NCI-H146 treated with DMSO at 0.1 percent for 48 hours (cell line): ENCODE measurements at regions not wholly inside any gene's neighbourhood (a gene's known extent, or its start where the extent isn't known, plus 50 kb on each side); places are given as distances from the start of the nearest gene placed in this dataset.
"Not testable (repeated sequence)": the region's sequence is repeated elsewhere in the genome, so short reads cannot be mapped to it uniquely, and the experiment has no call there.

Experiments used
- DNase-seq: peaks from one replicate; lab custom pipeline; 2025; ENCODE audit not compliant: unreplicated experiment; lab: John Stamatoyannopoulos, UW

DNA sequence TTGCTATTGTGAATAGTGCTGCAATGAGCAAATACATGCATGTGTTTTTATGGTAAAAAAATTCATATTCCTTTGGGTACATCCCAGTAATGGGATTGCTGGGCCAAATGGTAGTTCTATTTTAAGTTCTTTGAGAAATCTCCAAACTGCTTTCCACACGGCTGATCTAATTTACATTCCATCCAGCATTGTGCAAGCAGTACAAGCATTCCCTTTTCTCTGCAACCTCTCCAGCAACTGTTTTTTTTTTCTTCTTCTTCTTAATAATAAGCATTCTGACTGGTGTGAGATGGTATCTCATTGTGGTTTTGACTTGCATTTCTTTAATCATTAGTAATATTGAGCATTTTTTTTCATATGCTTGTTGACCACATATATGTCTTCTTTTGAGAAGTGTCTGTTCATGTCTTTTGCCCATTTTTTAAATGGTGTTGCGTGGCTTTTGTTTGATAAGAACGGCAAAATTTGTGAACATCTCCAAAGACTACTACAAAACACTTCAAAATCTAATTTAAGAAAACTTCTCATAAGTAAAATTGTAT lies 136.1 kb upstream of the MYO3A start:
- no peak for DNase-seq

DNA sequence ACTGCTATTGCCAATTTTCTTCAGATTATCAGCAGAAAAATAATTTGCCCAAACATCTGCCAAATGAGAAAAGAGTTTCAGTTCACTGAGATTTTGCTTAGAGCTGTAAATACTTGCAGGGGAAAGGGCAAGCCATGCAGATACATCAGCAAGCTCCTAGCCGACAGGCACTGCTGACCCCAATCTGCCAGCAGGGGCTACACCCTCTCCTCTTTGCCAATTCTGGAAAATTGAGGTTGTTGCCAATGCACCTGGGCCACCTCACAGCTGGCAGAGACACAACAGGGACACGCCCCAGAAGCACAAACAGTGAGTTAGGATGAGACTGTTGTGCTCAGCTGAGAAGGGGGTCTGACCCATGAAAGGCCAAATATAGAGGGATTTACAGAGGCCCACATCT lies 129.5 kb upstream of the MYO3A start:
- DNase-seq = no peak

DNA sequence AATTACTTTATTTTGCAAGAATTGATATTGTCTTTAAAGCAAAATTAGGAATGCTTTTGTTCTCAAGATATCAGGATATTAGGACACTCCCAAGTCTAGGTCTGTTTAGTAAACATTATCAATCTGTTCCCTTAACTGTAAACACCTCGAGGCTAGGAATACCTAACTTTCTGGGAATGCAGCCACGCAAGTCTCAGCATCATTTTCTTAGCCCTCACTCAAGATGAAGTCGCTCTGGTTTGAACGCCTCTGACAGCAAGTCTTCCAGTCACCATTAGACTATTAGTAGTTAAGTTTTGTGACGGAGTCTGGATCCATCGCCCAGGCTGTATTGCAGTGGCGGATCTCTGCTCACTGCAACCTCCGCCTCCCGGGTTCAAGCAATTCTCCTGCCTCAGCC lies 128.0 kb upstream of the MYO3A start:
- DNase-seq = no peak

DNA sequence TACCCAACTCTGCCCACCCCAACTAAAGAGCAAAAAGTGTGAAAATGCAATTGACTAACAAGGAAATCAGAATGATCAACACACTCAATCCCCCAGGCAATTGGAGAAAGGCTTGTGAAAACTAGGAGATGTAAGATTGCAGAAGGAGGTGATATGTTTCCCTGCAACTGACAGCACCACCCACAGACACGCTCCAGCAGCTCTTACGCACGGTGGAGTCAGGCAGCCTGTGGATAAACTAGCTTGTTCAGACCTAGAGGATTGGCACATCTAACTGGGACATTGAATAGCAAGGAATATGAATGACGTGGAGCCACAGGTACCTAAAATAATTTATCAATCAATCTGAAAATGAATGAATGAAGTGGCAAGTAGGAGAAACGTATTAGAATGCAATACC lies 125.7 kb upstream of the MYO3A start:
- DNase-seq = no peak

DNA sequence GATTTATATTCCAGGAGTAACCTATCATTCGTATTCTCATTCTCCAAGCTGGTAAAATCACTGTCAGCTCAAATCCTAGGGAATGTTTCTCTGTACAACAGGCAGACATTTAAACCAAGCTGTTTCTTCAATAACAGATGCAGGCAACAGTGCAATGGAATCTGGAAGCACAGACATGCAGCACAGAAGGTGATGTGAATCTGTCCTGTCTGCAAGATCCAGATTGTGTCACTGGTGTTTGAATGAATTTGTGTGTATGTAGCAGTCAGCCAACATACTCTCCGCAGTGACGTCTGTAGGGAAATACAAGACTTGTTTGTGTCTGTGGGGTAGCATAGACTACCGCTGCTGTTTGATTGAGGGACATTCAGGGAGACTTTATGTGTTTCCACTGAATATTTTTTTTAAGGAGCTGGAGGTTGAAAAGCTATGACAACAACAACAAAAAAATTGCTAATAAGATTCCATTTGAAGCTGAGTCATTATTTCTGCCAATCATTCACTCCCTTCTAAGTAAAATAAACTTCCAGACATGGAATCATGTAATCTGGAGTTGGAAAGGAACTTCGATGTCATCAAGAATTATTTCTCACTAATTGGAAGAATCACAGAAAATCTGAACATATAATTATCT lies 122.9 kb upstream of the MYO3A start:
- no peak for DNase-seq

DNA sequence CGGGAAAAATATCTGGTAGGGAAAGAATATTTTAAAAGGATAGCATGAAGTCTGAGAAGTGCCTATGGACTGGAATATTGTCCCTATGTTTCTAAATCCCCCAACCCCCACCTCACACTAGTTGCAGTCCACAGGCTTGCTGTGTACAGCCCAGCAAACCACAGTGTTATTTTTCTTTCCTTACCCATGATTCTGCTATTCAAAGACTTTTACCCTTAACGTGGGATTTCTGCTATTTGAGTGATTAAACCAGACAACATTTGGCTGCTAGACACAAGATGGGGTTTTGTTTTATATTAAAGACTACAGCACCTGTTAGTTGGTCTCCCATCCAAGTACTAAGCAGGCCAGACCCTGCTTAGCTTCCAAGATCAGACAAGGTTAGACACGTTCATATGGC lies 120.5 kb upstream of the MYO3A start:
- DNase-seq = no peak

DNA sequence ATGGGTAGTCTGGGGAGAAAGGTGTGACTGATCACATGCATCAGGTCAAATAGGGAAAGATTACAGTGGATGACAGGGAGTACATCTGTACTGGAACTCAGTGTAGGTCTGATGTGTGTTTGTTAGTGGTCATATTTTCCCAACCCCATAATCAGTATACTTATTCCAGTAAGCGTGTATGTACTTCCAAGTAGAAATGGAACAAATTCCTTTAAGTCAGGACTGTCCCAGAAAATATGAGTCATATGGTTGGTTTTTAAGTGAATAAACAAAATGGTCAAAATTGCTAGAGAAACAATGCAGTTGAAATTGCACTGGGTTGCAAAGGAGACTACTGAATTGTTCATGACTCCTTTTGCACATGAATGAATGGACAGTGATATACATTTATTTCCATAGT lies 118.8 kb upstream of the MYO3A start:
- no peak for DNase-seq

DNA sequence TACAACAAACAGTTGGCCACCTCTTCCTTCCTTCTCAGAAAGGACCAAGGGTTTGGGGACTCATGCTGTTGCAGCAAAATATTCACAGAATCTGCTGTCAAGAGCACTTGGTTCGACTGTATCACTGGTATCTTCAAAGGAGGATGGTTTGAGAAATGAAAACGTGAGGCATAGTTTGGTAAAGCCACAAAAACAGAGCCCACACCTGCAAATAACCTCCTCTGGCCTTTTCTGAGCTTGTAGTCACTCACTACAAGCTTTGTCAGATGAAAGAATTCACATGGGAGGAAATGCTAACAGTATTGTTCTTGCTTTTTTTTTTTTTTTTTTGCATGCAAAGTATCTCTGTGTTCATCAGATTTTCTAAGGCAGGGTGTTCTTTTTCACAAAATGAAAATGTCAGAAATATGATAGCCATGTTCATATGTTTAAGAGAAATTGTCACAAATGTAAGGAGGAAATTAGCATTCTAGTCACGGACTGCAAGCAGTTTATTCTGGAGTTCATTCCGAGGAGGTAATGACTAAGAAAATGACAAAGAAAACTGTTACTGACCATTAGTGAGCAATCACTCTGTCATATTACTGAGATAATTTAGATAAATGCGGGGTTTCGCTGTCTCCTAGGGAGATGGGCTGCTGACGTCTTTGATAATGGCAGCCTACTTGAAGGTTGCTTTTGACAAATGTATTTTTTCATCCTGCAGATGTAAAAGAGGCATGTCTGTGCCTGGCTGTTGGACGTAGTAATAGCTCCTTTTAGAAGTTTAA lies 117.8 kb upstream of the MYO3A start:
- peak; percentile 85 for DNase-seq

DNA sequence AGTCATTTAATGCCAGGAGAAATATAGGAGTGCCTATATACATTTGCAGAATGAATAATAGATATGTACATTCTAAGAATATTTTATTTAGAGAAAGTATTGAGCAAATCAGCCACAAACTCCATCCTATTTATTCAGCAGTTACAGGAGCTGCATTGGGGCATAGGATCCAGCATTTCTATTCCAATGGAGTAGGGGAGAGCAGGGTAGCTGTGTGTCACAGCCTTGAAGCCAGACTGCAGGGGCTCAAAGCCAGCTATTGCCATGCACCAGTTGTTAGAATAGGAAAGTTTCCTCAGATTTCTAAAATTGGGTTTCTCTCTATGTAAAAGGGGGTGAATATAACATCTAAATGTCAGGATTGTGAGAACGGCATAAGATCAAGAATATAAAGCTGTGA lies 116.8 kb upstream of the MYO3A start:
- DNase-seq = no peak

DNA sequence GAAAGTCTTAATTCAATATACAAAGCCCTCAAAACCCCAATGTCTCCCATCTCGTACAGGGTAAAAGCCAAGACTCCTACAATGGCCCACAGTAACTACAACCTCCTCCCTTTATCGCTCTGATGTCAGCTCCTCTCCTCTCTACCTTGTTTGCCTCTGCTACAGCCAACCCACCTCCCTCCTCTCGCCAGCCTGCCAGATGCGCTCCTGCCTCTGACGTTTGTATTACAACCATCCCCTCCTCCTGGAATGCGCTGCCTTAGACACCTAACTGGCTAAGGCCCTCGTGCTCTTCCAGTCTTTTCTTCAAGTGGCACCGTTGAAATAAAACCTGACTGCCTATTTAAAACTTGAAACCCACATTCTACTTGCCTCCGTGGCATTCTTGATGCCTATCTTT lies 115.3 kb upstream of the MYO3A start:
- no peak for DNase-seq

DNA sequence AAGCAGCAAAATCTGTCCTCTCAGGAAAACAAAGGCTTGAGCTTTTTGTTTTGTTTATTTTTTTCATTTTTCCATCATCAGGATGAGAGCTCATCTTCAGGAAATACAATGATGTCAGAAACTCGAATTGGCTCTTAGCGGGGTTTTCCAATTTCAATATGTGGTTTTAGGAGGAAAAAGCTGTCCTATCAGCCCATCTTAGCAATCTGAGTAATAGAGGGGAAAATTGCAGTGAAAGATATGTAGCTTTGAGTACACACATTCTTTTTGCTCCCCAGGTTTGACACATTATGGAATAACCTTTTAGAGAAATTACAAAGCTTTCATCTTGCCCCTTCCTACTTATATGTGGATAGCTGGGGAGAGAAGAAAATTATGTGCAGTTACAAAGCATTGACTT lies 113.6 kb upstream of the MYO3A start:
- no peak for DNase-seq

DNA sequence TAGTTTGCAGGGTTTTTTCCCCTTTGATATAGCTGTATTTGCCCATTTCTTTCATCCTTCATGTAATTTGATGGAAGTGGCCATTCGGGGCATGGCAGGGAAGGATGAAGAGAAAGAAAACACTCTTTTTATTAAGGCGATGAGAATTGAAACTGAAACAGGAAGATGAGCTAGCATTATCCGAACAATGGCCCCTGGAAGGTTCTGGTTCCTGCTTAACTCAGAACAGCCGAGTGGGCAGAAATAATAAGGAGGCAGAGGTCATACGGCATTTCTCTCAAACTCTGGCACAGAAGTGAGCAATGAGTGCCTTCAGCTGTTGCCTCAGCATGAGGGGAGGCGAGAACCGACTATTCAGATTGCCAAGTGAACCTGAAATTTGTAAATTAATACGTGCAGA lies 113.2 kb upstream of the MYO3A start:
- no peak for DNase-seq

DNA sequence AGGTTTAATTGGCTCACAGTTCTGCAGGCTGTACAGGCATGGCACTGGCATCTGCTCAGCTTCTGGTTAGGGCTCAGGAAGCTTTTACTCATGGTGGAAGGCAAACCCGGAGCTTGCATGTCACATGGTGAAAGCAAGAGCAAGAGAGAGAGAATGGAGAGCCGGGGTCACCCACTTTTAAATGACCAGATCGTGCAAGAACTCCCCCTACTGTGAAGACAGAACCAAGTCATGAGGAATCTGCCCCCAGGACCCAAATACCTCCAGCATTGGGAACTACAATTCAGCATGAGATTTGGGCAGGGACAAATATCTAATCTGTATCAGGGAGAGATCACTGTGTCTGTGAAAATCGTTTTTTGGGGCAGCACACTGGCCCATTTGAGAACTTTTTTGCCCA lies 110.0 kb upstream of the MYO3A start:
- no peak for DNase-seq

DNA sequence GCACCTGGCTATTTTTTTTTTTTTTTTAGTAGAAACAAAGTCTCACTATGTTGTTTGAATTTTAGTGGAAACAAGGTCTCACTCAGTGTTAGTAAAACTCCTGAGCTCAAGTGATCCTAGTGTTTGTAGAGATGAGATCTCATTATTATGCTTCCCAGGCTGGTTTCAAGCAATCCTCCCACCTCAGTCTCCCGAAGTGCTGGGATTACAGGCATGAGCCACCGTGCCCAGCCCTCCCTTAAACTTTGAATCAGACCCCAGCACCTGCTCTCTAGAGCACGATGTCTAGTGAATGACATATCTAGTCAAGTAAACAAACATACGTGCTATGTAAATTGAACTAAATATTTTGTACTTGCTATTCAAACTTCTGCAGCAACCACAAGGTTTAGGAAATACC lies 105.6 kb upstream of the MYO3A start:
- no peak for DNase-seq

DNA sequence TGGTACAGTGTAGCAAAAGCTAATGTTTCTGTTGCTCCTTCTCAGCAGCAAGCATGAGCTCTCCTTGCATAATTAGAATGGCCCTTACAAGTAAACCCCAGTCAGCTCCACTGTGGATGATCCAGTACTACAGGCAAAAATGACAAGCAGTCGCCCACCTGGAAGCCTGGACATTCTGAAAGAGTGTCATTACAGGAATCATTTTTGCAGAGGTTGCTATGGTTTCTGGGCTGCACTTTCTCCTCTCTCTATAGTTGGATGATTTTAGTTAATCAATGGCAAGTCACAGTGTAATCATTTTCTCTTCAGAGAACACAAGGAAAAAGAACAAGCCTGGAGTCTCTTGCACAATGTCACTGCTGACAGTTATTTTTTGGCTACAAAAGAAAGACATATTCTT lies 102.9 kb upstream of the MYO3A start:
- DNase-seq = no peak

DNA sequence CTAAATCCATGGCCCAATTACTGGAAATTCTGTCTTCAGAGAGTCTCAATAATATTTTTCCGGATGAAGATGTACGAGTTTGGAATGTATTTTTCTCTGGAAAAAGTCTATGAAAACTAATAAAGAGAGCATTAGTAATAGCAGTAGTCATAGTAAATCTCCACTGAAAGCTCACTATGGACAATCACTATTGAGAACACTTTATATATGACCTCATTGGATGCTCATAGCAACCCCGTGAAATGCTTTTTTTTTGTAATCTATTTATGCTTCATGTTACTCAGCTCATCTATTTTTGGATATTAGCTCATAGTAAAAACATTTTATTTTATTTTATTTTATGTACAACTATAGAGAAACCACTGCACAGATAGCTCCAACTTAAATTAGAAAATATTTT lies 94.3 kb upstream of the MYO3A start:
- no peak for DNase-seq

DNA sequence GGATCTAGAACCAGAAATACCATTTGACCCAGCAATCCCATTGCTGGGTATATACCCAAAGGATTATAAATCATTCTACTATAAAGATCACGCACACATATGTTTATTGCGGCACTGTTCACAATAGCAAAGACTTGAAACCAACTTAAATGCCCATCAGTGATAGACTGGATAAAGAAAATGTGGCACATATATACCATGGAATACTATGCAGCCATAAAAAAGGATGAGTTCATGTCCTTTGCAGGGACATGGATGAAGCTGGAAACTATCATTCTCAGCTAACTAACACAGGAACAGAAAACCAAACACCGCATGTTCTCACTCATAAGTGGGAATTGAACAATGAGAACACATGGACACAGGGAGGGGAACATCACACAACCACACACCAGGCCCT lies 93.2 kb upstream of the MYO3A start:
- not testable (repeated sequence) for DNase-seq

DNA sequence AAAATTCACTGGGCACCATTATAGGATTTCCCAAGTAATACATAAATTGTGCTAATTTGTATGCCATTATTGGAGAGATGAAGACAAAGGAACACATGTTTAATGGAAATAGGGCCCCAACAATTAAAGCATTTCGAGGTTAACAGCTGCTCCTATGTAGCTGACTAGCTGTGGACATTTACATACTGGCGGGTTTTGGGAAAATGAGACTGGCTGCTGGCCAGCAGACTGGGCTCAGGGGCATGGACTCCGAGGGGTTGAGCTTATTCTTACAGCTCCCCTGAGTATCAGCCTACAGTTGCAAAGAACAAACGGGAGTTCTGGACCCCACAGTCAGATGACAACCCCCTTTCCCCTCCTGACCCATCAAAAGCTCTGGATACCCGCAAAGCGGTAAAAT lies 91.9 kb upstream of the MYO3A start:
- DNase-seq = no peak

DNA sequence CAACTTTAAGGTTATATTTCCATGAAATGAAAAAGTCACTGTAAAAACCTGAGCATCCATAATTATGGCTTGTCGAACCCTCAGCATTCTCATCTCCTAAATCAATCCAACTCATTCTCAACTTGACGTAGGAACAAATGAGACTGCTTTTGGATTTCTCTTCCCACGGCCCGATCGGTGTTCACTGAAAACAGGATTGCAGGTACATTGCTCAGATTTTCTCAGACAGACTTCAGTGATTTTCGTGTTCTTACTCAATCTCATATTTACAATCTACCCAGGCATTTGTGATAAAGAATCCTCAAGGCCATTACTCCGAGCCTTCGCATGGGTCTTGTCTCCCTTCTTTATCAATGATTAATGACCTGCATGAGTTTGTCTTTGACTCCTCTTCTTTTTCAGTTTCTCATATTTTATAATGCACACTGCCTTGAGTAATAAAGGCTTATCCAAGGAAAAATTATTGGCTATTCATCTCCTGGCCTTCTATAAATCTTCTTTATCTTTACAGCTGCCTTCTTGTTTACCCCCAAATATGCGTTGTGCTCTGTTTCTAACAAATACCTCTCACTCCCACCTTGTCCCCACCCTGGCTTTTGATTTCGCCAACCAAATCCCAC lies 90.4 kb upstream of the MYO3A start:
- DNase-seq = no peak

DNA sequence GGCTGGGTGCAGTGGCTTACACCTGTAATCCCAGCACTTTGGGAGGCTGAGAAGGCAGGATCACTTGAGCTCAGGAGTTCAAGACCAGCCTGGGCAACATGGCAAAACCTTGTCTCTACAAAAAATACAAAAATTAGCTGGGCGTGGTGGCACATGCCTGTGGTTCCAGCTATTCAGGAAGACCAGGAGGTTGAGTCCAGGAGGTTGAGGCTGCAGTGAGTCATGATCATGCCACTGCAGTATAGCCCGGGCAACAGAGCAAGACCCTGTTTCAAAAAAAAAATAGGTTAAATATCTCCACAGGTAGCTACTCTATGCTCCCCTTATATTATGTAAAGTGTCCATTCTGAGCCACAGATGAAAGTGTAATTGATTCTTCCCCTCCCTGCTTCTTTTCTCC lies 89.3 kb upstream of the MYO3A start:
- not testable (repeated sequence) for DNase-seq

DNA sequence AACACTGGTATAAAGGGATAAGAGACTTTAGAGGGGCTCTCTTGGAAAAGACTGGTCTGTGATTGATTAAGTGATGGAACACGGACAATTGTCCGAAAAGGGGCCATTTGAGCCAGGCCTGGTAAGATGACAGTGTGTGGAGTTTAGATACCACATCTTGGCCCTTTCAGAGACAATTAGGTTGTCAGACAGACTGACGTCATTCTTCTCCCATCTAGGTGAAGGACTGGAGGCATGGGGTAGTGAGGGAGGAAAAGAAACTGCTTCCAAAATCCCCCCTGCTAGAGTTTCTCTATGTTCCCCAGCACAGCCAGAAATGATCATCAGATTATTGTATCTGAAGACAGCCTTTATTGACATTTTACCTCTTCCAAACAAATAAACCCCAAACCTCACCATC lies 84.8 kb upstream of the MYO3A start:
- DNase-seq = no peak

DNA sequence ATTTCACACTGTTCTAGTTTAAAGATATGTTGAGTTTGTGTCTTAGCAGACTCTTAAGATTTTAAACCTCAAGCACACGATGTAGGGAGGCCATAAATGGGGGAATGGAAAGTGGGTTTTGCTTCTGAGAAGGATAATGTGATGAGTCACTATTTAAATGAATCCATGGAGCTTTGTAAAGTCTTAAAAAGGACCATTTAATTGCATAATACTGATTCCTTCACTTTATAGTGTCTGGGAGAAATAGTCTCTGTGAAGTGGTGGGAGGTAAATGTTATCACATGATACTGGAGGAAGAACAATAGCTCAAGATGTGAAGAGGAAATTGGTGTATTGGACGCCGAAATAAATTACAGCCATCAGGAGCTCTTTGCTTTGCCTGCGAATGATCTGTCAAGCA lies 84.0 kb upstream of the MYO3A start:
- DNase-seq = no peak
